GM21619 (cell line): ENCODE measurements at regions not wholly inside any gene's neighbourhood (a gene's known extent, or its start where the extent isn't known, plus 50 kb on each side); places are given as distances from the start of the nearest gene placed in this dataset.

ENCODE experiments used
- ATAC-seq: cut with Tn5 transposase; IDR thresholded peaks from one replicate; pipeline ENCODE4 v1.9.1; 2021; ENCODE audit not compliant: unreplicated experiment

DNA sequence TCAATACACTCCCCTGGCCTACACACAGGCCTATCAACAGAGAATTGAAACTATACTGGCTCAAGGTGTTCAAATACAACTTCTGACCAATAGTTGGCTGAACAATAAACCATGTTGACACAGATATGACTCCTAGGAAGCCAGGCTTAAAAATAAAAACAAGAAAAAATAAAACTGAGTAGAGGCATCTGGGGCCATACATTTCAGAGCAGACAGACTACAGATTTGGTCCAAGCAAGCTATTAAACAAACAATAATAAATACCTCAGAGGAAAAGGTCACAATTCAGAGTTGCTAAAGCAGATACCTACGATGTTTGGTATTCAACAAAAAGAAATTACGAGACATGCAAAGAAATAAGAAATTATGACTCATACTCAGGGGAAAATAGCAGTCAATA, 132.8 kb upstream of the ACVR2A start:
- ATAC-seq = no peak

DNA sequence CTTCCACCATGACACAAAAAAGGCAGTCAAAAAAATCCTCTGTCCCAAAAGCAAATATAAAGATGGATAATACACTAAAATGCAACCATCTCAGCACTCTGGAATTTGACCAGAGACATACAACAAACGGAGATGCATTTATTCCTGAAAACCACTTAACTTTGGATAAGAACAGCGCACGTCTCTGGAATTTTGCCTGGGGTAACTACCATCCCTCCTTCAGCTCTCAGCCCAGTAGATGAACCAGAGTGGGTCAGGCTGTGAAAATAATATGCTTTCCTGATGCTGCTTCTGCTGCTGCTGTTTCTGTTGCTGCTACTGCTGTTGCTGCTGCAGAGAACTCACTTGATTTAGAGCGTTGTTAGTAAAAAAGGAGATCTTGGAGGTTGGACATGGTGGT, 133.8 kb upstream of the ACVR2A start:
- ATAC-seq = no peak

DNA sequence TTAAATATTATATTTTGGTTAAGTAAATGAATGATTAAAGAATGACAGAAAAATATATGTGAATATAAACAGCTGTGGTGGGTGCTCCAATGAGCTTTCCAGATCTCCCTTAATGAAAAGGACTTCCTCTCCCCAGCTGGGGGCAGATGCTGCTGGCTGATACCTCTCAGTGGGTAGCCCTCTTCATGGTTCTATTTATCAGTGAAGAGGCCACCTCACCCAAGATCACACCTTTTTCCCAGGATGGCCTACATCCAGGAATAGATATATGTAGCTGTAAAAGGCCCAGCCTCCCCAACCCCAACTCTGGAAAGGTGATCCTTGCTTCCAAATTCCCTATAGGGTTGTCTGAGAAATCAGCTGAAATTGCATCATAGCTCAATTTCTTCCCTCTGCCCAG, 135.2 kb upstream of the ACVR2A start:
- no peak for ATAC-seq

DNA sequence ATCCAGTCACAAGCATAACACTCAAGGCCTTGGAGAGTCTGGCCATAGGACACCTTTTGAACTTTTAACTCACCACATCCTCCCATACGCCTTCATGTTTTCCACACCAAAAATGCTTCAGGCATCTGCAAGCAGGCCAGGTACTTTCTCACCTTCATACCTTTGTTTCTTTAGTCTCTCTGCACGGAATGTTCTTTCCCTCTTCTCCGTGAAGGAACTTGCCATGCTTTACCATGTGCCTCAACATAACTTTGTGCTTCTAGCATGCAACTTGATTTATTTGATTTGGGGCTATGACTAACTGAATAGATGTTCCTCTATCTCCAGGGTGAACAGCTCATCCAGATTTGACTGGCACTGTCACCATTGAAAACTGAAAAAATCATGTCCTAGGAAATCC, 141.7 kb upstream of the ACVR2A start:
- no peak for ATAC-seq

GRCh38 chr2:147698166-147698565, 146.7 kb upstream of the ACVR2A start:
- ATAC-seq = no peak

DNA sequence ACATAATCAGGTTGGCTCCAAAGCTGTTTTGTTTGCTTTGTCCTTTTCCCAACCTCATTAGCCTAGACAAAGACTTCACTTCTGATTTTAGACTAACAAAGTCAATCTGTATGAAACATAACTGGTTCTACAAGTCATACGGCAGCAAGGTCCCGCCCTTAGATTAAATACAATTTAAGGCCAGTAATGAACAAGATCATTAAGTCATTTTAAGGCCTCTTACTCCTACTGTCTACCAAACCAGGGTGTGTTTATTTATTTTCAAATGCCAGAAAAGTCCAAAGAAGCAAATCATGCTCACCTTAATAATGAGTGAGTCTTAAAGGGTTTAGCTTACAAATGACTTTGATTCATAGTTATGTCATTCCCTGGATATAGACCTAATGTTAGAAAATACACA, 148.4 kb upstream of the ACVR2A start:
- ATAC-seq = no peak

- ATAC-seq = peak; percentile 100
These were observed 155.5 kb upstream of the ACVR2A start for GRCh38 chr2:147689220-147689909.

DNA sequence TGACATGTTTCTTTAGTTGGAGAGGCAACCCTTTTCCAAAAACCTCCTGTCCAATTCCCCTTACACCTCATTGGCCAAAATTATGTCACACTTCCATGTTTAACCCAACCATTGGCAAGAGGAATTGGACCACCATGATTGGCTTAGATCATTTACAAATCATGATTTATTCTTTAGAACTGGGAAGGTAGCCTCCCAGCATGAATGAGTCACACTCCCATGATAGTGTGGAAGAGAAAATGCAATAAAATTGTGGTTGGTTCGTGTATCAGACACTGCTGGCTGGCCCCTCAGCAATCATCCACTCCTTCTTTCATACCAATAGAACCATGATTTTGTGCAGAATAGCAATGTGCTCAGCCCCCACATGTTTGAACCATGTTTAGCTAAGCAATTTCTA, 156.6 kb upstream of the ACVR2A start:
- no peak for ATAC-seq

- ATAC-seq = no peak
These were observed 158.5 kb upstream of the ACVR2A start for GRCh38 chr2:147686365-147686764.

DNA sequence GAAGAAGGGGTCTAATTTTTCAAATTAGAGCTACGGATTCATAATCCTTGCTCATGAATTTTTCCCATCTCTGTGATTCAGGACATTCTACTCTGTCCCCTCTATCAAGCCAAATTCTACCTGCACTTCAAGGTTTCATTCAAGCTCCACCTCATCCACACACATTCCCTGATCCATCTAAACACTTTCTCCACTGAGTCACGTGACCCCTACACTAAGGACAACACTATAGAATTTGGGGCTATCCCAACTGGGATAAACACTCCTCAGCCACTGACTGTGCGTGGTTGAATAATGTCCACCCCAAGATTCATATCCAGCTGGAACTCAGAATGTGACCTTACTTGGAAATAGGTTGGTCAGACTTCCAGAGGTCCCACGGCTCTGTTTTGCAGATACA, 159.9 kb upstream of the ACVR2A start:
- ATAC-seq = no peak

DNA sequence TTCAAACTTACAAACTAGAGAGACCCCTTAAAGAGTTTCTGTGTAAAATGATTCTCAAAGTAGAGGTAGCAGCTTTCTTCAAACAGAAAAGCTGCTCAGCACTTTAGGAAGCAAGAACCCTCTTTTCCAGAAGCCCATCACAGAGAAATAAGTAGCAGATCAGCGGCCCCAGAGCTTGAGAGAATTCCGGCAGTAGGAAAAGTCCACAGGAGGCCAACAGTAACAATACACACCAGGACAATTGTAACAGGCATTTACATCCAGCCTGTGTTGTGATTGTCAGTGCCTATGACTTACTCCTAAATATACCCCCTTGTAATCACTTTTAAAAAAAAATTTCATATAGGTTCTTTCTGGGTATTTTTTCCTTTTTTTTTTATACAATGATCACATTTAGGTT, 161.4 kb upstream of the ACVR2A start:
- no peak for ATAC-seq

- no peak for ATAC-seq
These were observed 163.7 kb upstream of the ACVR2A start for GRCh38 chr2:147681093-147681492.

DNA sequence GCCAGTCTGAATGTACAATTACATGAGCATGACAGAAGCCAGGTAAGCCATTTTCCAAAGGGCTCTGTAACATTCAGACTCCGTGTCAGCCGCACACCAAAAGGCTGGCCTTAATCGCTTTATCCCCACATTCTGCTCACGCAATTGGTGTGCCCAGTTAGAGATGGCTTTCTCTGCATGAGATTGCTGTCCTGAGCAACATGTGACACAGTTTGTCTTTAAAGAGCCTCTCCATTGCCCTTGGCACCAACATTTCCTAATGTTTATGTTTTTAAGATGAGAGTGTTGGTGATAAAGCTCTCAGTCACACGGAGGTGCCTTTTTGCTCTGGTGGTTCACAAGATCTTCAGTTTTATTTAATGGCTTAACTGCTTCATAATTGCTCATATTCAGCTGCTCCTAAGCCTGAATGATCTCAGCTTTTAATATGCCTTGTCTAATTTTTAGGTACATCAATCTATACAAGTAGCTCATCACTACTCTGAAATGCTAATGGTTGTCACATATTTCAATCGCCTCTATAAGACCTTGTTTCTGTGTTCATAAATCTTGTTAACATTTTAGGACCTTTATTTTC, 164.8 kb upstream of the ACVR2A start:
- no peak for ATAC-seq

DNA sequence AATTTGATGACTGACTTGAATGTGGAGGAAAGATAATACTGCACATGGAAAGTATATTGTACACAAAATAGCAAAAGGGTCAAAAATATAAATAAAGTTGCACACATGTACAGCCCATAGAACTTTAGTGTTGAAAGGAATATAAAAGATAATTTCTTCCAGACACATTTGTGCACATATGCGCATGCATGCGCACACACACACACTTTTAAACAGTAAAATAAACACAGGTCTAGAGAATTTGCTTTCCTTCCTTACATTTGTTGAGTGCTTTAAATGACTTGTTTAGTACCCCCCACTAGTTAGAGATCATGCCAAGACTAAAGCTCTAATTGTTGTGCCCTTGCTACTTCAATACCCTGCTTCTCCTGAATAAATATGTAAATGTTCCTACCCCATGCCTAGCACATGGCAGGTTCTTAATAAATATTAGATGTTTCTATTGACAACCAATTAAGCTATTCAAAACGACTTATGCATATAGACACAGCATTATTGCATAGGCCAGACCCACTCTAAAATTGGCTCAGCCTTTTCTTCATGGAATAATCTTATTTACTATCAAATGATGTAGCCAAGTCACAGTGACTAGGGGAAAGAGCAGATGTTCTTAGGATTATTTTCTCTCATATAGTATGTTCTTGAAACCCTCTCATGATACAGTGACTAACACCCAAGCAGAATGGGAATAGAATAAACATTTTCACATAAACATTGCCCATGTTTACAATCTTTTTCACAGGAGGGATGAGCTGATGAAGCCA, 165.5 kb upstream of the ACVR2A start:
- ATAC-seq = no peak

DNA sequence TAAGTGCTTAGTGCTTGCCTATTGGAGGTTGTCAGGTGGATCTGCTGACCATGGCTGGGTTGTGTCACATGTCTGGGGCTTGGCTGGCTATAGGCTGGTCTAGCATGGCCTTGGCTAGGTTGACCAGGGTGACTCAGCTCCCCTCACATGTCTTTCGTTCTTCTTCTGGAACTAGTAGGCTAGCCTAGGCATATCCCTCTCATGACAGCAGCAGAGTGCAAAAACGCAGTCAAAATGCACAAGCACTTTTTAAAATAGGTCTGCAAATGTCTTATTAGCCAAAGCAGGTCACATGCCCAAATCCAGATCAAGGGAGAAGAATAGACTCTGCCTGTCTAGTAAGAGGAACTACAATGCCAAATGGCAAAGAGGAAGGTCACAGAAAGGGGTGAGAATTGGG, 179.7 kb upstream of the ACVR2A start:
- no peak for ATAC-seq

- ATAC-seq = peak; percentile 25
These were observed 180.9 kb upstream of the ACVR2A start for GRCh38 chr2:147663962-147664361.

DNA sequence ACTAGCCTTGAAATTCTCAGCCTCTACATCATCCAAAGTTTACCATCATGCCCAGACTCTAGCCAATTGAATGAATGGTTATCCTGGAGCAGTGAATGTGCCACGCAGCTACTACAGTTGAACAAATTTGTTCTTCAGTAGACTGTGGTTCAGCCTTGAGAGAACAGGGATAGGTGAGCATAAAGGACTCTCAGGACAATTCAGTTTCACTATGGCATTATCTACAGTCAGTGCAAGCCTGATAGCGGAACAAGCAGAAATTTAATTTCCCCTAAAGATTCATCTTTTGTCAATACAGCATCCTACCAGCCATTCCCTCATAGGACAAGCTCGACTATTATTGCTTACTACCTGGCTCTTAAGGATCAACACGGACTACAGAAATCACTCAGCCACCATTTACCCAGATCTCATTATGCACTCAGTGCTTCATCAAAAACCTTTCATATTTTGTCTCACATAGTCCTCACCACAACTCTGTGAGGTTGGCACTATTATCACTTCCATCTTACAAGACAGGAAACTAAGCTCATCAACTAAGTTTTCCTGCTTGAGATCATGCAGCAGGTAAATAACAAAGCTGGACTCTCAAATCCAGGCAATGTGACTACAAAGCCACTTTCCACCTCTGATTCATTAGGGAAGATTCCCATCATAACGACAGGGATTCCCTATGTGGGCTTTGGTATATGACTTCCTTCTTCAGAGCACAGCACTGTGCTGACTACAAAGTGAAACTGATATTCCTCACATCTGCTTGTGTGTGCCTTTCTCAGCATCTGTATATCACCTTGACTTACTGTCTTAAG, 181.5 kb upstream of the ACVR2A start:
- ATAC-seq = peak; percentile 89

- ATAC-seq = no peak
These were observed 182.6 kb upstream of the ACVR2A start for GRCh38 chr2:147662221-147662620.

DNA sequence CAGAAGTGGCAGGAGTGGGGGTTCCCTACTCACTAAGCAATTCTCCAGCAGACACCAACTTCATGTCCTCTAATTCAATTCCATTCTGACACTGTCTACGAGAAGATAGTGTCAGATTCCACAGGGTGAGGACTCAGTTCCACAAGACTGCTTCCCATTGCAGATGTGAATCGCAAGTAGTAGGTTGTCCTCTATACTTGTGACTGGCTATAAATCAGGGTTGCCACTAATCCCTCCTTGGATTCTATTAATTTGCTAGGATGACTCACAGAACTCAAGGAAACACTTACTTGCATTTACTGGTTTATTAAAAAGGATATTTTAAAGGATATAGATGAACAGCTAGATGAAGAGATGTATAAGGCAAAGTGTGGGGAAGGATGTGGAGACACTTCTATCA, 184.1 kb upstream of the ACVR2A start:
- no peak for ATAC-seq

DNA sequence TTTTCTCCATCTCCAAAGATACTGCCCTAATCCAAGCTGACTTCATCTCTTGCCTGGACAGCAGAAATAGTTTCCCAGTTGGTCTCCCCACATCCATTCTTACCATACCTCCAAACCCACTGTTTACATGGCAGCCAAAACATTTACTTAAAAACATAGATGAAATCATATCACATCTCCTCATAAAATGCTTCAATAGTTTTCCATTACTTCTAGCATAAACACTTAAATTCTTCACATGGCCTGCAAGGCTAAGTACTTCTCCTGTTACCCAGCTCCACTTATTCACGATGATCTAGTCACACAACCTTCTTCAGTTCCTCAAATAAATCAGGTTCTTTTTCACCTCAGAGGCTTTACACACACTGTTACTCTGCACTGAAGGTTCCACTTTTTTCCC, 185.8 kb upstream of the ACVR2A start:
- no peak for ATAC-seq
